ENCODE measurements at regions not wholly inside any gene's neighbourhood (a gene's known extent, or its start where the extent isn't known, plus 50 kb on each side); places are given as distances from the start of the nearest gene placed in this dataset.
A peak's percentile ranks its signal among the peaks of the same experiment; 100 is the strongest.

DNA sequence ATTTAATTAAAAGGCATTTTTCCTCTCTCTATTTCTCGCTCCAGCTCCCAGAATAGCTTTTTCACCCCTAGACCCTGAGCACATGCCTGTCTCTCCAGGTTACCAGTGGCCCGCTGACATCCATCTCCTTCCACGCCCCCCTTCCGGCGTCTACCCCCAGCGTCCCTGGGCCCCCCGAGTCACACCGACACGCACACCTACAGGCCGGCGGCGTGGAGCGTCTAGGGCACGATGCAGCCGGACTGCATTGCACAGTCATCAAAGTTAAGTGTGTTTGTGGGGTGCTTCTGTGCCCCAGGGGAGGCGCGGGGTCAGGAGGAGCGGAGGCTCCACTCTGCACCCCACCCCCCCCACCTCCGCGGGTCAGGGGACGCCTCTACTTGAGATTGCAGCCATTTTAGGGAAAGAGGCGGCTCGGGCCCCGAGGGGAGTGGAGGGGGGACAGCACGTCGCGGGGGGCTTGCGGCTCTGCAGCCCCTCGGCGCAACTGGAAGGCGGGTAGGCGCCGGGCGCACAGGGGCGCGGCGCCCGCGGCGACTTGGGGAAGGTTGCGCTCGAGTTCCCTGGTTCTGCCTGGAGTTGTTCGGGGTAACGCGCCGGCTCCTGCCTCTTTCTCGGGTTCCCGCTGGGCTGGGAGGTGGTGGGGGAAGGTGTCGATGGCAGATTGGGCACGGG, 112.7 kb downstream of the DHX15 start:
- H3K9me3 Mint-ChIP-seq, result no peaks in the 10 kb centered on the region
- no peaks in the 10 kb centered on the region for H3K36me3 Mint-ChIP-seq (ENCODE audit: low read depth)
- H3K27ac Mint-ChIP-seq, result peak overlapping the region; percentile 28 to 85 (median 66)
- H3K4me1 Mint-ChIP-seq, result peaks cover 24% of the 10 kb centered on the region
- TF ChIP-seq, protein P1, sequence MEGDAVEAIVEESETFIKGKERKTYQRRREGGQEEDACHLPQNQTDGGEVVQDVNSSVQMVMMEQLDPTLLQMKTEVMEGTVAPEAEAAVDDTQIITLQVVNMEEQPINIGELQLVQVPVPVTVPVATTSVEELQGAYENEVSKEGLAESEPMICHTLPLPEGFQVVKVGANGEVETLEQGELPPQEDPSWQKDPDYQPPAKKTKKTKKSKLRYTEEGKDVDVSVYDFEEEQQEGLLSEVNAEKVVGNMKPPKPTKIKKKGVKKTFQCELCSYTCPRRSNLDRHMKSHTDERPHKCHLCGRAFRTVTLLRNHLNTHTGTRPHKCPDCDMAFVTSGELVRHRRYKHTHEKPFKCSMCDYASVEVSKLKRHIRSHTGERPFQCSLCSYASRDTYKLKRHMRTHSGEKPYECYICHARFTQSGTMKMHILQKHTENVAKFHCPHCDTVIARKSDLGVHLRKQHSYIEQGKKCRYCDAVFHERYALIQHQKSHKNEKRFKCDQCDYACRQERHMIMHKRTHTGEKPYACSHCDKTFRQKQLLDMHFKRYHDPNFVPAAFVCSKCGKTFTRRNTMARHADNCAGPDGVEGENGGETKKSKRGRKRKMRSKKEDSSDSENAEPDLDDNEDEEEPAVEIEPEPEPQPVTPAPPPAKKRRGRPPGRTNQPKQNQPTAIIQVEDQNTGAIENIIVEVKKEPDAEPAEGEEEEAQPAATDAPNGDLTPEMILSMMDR (IDR thresholded peaks at IDR 0.05; ENCODE audit: unreplicated experiment in 3 of 3), result no peak
- peak overlapping the region; percentile 93 to 96 (median 95) for H3K4me3 Mint-ChIP-seq
- peaks cover 69% of the 10 kb centered on the region for H3K27me3 Mint-ChIP-seq (ENCODE audit: low read depth)

DNA sequence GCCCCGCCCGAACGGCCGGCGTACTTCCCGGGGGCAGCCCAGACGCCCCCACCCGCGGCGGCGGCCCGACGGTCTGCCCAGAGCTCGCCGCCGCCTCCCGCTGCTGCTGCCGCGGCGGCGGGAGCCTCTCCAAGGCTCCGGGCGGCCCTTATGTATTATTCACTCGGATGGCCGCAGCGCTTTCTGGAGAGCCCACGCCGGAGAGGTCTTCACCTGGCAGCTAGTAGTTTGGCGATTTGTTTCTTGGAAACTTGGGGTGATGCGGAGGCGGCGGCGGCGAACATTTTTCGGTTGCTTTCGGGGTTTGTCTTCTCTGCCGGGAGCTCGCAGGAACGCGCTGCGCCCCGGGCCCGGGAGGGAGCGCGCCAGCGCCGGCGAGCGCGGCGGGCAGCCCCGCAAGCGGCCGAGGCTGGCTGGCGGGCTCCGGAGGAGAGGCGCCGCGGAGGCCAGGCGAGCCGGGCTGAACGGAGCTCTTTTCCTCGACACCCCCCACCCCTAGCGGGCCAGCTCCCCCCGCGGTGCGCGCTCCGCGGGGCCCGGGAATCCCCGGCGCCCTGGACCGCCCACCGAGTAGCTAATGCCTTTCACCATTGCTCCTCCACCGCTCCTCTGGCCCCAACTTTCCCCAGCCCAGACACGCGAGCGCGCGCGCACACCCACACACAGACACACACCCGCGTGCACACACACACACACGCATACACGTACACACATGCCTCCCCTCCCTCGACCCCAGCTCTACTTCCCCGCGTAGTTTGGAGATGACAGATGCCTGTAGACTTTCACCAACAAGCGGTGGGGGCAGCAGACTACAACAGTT, 113.5 kb downstream of the DHX15 start:
- H3K27ac Mint-ChIP-seq, result peak overlapping the region; percentile 28 to 85 (median 66)
- peak overlapping the region; percentile 94 to 96 (median 95) for H3K4me3 Mint-ChIP-seq
- no peaks in the 10 kb centered on the region for H3K9me3 Mint-ChIP-seq
- TF ChIP-seq, protein P1 (IDR thresholded peaks at IDR 0.05; ENCODE audit: unreplicated experiment in 3 of 3), result no peak
- no peaks in the 10 kb centered on the region for H3K36me3 Mint-ChIP-seq (ENCODE audit: low read depth)
- peaks cover 17% of the 10 kb centered on the region for H3K4me1 Mint-ChIP-seq
- peaks cover 74% of the 10 kb centered on the region for H3K27me3 Mint-ChIP-seq (ENCODE audit: low read depth)

DNA sequence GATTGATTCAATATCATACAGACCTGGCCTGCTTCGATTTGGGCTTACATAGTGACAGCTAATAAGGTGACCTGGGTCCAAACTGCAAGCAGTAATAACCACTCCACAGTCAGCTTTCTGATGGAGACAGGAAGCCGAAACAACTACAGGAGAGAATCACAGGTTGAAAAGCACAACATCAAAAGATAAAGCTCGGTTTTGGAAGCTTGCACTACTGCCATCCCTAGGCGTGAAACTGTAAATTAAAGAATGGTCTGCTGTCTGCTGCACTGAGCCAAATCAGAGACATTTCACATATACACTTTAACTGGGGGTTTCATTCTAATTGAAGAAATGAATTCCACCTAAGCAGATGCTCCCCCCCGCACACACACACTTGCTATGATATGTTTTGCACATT, 116.3 kb downstream of the DHX15 start:
- peaks cover 83% of the 10 kb centered on the region for H3K27me3 Mint-ChIP-seq (ENCODE audit: low read depth)
- TF ChIP-seq, protein P1 (IDR thresholded peaks at IDR 0.05; ENCODE audit: unreplicated experiment in 3 of 3), result no peak
- no peak overlapping the region for H3K27ac Mint-ChIP-seq
- H3K4me3 Mint-ChIP-seq, result peak overlapping the region in 1 of 3 experiments; percentile 18
- peaks cover 12% of the 10 kb centered on the region for H3K4me1 Mint-ChIP-seq
- H3K36me3 Mint-ChIP-seq (ENCODE audit: low read depth), result no peaks in the 10 kb centered on the region
- H3K9me3 Mint-ChIP-seq, result no peaks in the 10 kb centered on the region

DNA sequence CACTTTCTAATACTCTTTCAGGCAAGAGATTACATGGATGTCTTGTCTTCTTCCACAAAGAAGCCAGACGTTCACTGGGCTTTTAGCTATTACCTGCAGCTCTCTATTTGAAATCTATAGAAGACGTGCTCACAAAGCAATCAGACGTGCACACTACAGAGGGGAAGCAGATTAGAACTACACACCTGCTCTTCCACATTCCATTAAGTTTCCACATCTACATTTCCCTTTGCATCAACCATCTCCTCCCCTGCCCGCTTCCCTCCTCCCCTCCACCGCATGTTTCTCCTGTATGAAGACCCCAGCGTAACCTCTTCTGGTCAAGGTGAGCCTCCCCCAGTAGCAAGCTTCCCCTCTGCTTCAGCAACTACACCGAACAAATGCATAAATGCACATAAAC, 119.8 kb downstream of the DHX15 start:
- Mint-ChIP-seq H3K9me3 (no peaks in the 10 kb centered on the region), H3K27me3 (ENCODE audit: low read depth) (peaks cover 76% of the 10 kb centered on the region), H3K27ac (no peak overlapping the region), H3K36me3 (ENCODE audit: low read depth) (no peaks in the 10 kb centered on the region), H3K4me3 (no peak overlapping the region), H3K4me1 (peaks cover 6% of the 10 kb centered on the region)
- TF ChIP-seq, protein P1 (IDR thresholded peaks at IDR 0.05; ENCODE audit: unreplicated experiment in 3 of 3), result no peak

DNA sequence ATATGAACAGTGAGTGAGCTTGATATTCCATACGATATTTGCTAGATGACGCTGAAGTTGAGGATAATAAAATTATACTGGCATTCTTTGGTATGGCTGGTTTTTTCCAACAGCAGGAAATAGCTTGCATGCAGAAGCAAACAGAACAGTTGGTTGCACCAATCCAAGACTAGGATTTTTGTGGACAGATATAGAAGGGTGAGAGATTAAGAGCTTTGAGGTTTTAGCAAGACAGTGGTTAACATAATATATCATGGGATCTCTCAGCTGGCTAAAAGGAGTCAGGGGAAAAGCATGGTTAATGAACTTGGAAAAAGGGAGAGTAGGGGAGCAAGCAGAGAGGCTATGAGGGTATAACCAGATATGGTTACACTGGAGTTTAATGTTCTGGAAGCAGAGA, 127.9 kb downstream of the DHX15 start:
- Mint-ChIP-seq H3K36me3 (ENCODE audit: low read depth) (no peaks in the 10 kb centered on the region), H3K27ac (no peak overlapping the region), H3K9me3 (peaks cover 6% of the 10 kb centered on the region), H3K27me3 (ENCODE audit: low read depth) (peaks cover 7% of the 10 kb centered on the region), H3K4me3 (no peak overlapping the region), H3K4me1 (peaks cover 7% of the 10 kb centered on the region)
- TF ChIP-seq, protein P1 (IDR thresholded peaks at IDR 0.05; ENCODE audit: unreplicated experiment in 3 of 3), result no peak
